Liver (tissue), 3 donors: ENCODE measurements at regions not wholly inside any gene's neighbourhood (a gene's known extent, or its start where the extent isn't known, plus 50 kb on each side); places are given as distances from the start of the nearest gene placed in this dataset.

ENCODE experiments used
- CTCF ChIP-seq: fragments of 150-350 bp; IDR thresholded peaks from 2 replicates; pipeline ENCODE4 v1.5.1; 2017; ENCODE audit warnings: improper control_type of control experiment, low read depth, low read length; ENCODE audit not compliant: missing input control
- FOXA1 ChIP-seq: IDR thresholded peaks from 2 replicates; pipeline ENCODE4 v1.6.1; 2016; ENCODE audit warnings: antibody characterized with exemption
- MAX ChIP-seq: IDR thresholded peaks from 2 replicates; pipeline ENCODE4 v1.6.1; 2016; ENCODE audit warnings: antibody characterized with exemption
- RAD21 ChIP-seq, 2 donors: IDR thresholded peaks; 2 replicates each; pipeline ENCODE4 v1.6.1; 2016; ENCODE audit warnings: antibody characterized with exemption in 2 of 2, mild to moderate bottlenecking in 2 of 2
- REST ChIP-seq: IDR thresholded peaks from 2 replicates; pipeline ENCODE4 v1.6.1; 2016; ENCODE audit warnings: antibody characterized with exemption, mild to moderate bottlenecking
- TAF1 ChIP-seq: conservative IDR thresholded peaks from 2 replicates; pipeline ENCODE4 v1.6.1; 2016; ENCODE audit warnings: antibody characterized with exemption, mild to moderate bottlenecking
- ZBTB33 ChIP-seq: IDR thresholded peaks from 2 replicates; pipeline ENCODE4 v1.6.1; 2016; ENCODE audit warnings: antibody characterized with exemption
- donor health status: healthy.
- donor health status: healthy.

- peak; percentile 51 for TF ChIP-seq CTCF
- no peak for TF ChIP-seq FOXA1
- TF ChIP-seq REST, result no peak
- TF ChIP-seq TAF1, result no peak
- no peak for TF ChIP-seq MAX
- TF ChIP-seq ZBTB33, result no peak
- peak; percentile 77 to 79 for TF ChIP-seq RAD21 (IDR thresholded peaks at IDR 0.05)
These were observed 309.9 kb downstream of the ARAP2 start for GRCh38 chr4:35934320-35934981.
